Lung (tissue), 11 donors: ENCODE measurements at regions not wholly inside any gene's neighbourhood (a gene's known extent, or its start where the extent isn't known, plus 50 kb on each side); places are given as distances from the start of the nearest gene placed in this dataset.

Experiments used
- ATAC-seq: fragments of 200-7000 bp; cut with Tn5 transposase; one replicate; pipeline ENCODE4 v1.9.1; 2020; ENCODE audit warnings: moderate number of reproducible peaks; ENCODE audit not compliant: insufficient read depth, low FRiP score
- DNase-seq, 3 donors: peaks; one replicate each; pipeline ENCODE4 v3.0.0-alpha.2; 2013 to 2017
- H3K27ac ChIP-seq, 2 donors: one replicate each; pipeline ENCODE4 v1.5.1; 2013; ENCODE audit warnings: mild to moderate bottlenecking in 2 of 2, moderate library complexity in 2 of 2, control low read depth in 1 of 2, inconsistent platforms in 1 of 2, low read depth in 1 of 2, low read length in 1 of 2
- H3K27me3 ChIP-seq, 3 donors: one replicate each; pipeline ENCODE4 v1.5.1; 2013; ENCODE audit warnings: low read length in 2 of 3; ENCODE audit not compliant: control insufficient read depth in 3 of 3, insufficient read depth in 3 of 3
- H3K36me3 ChIP-seq, 4 donors: one replicate each; pipeline ENCODE4 v1.5.1; 2013; ENCODE audit warnings: low read length in 4 of 4, mild to moderate bottlenecking in 1 of 4, moderate library complexity in 1 of 4; ENCODE audit not compliant: control insufficient read depth in 4 of 4, insufficient read depth in 4 of 4
- H3K4me1 ChIP-seq, 5 donors: one replicate each; pipeline ENCODE4 v1.5.1; 2013; ENCODE audit warnings: low read length in 5 of 5, mild to moderate bottlenecking in 2 of 5, moderate library complexity in 1 of 5; ENCODE audit not compliant: control insufficient read depth in 5 of 5, insufficient read depth in 5 of 5
- H3K4me3 ChIP-seq: one replicate; pipeline ENCODE4 v1.5.1; 2013; ENCODE audit warnings: mild to moderate bottlenecking, control low read depth, moderate library complexity
- H3K9ac ChIP-seq, 2 donors: one replicate each; pipeline ENCODE4 v1.5.1; 2013; ENCODE audit warnings: low read length in 2 of 2, control low read depth in 1 of 2; ENCODE audit not compliant: insufficient read depth in 1 of 2
- H3K9me3 ChIP-seq, 4 donors: one replicate each; pipeline ENCODE4 v1.5.1; 2013; ENCODE audit warnings: low read length in 3 of 4, mild to moderate bottlenecking in 1 of 4, moderate library complexity in 1 of 4; ENCODE audit not compliant: control insufficient read depth in 4 of 4, insufficient read depth in 3 of 4
- CTCF ChIP-seq: IDR thresholded peaks from 2 replicates; pipeline ENCODE4 v1.5.1; 2012; ENCODE audit warnings: mild to moderate bottlenecking; ENCODE audit errors: control extremely low read depth, extremely low read depth
- whole genome bisulfite sequencing, 2 donors: extraction: QIAGEN DNeasy Blood & Tissue Kit; methylation state at CpG; one replicate each; pipeline ENCODE4 v1.1.7; 2013; 5-methylcytosine and 5-hydroxymethylcytosine counted together
- donor health status: control.
- donor health status: control.
- donor health status: Bipolar disorder and iron deficiency.
- donor health status: healthy.
- donor health status: DM: yes; HTN: yes; CAD: no.

GRCh38 chr5:167057665-167058064, 1233.8 kb upstream of the WWC1 start:
- ATAC-seq, result no peak

GRCh38 chr5:167061695-167062094, 1229.8 kb upstream of the WWC1 start:
- no peaks in the 10 kb centered on the region for H3K27me3 ChIP-seq
- TF ChIP-seq CTCF, result no peak
- no peak for ATAC-seq

More at GRCh38 chr5:167057665-167058064, 1233.8 kb upstream of the WWC1 start:
- Histone ChIP-seq H3K9ac (no peak overlapping the region), H3K4me3 (no peak overlapping the region), H3K9me3 (no peaks in the 10 kb centered on the region), H3K27ac (no peak overlapping the region), H3K36me3 (no peaks in the 10 kb centered on the region), H3K4me1 (peaks cover 0 to 7% (median 5%) of the 10 kb centered on the region in 5 donors), H3K27me3 (no peaks in the 10 kb centered on the region)
- no peak for TF ChIP-seq CTCF
- DNase-seq, result peak; percentile 43 to 86 (median 83)

GRCh38 chr5:167063116-167063515, 1228.3 kb upstream of the WWC1 start:
- no peak for TF ChIP-seq CTCF
- Histone ChIP-seq H3K4me1 (no peaks in the 10 kb centered on the region), H3K27me3 (no peaks in the 10 kb centered on the region), H3K4me3 (no peak overlapping the region), H3K9ac (no peak overlapping the region), H3K36me3 (no peaks in the 10 kb centered on the region), H3K9me3 (no peaks in the 10 kb centered on the region), H3K27ac (no peak overlapping the region)
- DNase-seq, result no peak
- ATAC-seq, result no peak
- WGBS, 2 donors, result 53 to 71% methylated on average over 4 of the region's 4 CpGs

More at GRCh38 chr5:167061695-167062094, 1229.8 kb upstream of the WWC1 start:
- no peak overlapping the region for H3K9ac ChIP-seq
- peaks cover 0 to 7% (median 5%) of the 10 kb centered on the region in 5 donors for H3K4me1 ChIP-seq
- H3K4me3 ChIP-seq, result no peak overlapping the region
- H3K36me3 ChIP-seq, result no peaks in the 10 kb centered on the region
- no peaks in the 10 kb centered on the region for H3K9me3 ChIP-seq
- 33 to 39% methylated on average over 4 of the region's 4 CpGs for WGBS, 2 donors
- no peak for DNase-seq
- no peak overlapping the region for H3K27ac ChIP-seq

GRCh38 chr5:167063788-167064187, 1227.7 kb upstream of the WWC1 start:
- H3K27ac ChIP-seq, result no peak overlapping the region
- no peaks in the 10 kb centered on the region for H3K27me3 ChIP-seq
- no peak overlapping the region for H3K4me3 ChIP-seq
- TF ChIP-seq CTCF, result no peak
- ATAC-seq, result no peak
- no peaks in the 10 kb centered on the region for H3K36me3 ChIP-seq
- H3K9ac ChIP-seq, result no peak overlapping the region
- DNase-seq, result no peak
- no peaks in the 10 kb centered on the region for H3K9me3 ChIP-seq
- no peaks in the 10 kb centered on the region for H3K4me1 ChIP-seq
- 73 to 76% methylated on average over 8 of the region's 8 CpGs for WGBS, 2 donors
